ENCODE measurements at regions not wholly inside any gene's neighbourhood (a gene's known extent, or its start where the extent isn't known, plus 50 kb on each side); places are given as distances from the start of the nearest gene placed in this dataset.

GRCh38 chr4:184939978-184940377 lies 78.3 kb upstream of the HELT start:
- no peak for TF ChIP-seq MAX (CRISPR knock-in tag; IDR thresholded peaks at IDR 0.05)
- TF ChIP-seq TBL1XR1 (IDR thresholded peaks at IDR 0.05; ENCODE audit: low read length in 2 of 2) = no peak
- no peak for TF ChIP-seq FOXJ3 (CRISPR knock-in tag; IDR thresholded peaks at IDR 0.05)
- no peak for TF ChIP-seq ELK1 (CRISPR knock-in tag; IDR thresholded peaks at IDR 0.05)
- TF ChIP-seq BRCA1 (IDR thresholded peaks at IDR 0.05) = no peak
- TF ChIP-seq BRCA1 (CRISPR knock-in tag; IDR thresholded peaks at IDR 0.05) = no peak
- TF ChIP-seq NRF1 (conservative IDR thresholded peaks at IDR 0.05 in 1 of 2, IDR thresholded peaks at IDR 0.05 in 1 of 2) = no peak
- no peak for TF ChIP-seq YY1 (IDR thresholded peaks at IDR 0.05; ENCODE audit: borderline replicate concordance in 1 of 3, control insufficient read depth in 1 of 3, extremely low read depth in 1 of 3, insufficient read depth in 3 of 3, insufficient read length in 1 of 3, insufficient replicate concordance in 2 of 3, low read depth in 1 of 3, low read length in 2 of 3)
- no peak for TF ChIP-seq CTCF (IDR thresholded peaks at IDR 0.05 in 2 of 3, conservative IDR thresholded peaks at IDR 0.05 in 1 of 3; ENCODE audit: insufficient read depth in 2 of 3, low read depth in 1 of 3, low read length in 3 of 3)
- TF ChIP-seq STAT5A (IDR thresholded peaks at IDR 0.05; ENCODE audit: borderline replicate concordance, low read length) = no peak
- TF ChIP-seq POLR2A (conservative IDR thresholded peaks at IDR 0.05) = no peak

Measured in K562 (cell line).